NCI-H1694 treated with DMSO at 0.1 percent for 48 hours (cell line): ENCODE measurements at regions not wholly inside any gene's neighbourhood (a gene's known extent, or its start where the extent isn't known, plus 50 kb on each side); places are given as distances from the start of the nearest gene placed in this dataset.

ENCODE experiments used
- DNase-seq: peaks from one replicate; lab custom pipeline; 2025; lab: John Stamatoyannopoulos, UW

DNA sequence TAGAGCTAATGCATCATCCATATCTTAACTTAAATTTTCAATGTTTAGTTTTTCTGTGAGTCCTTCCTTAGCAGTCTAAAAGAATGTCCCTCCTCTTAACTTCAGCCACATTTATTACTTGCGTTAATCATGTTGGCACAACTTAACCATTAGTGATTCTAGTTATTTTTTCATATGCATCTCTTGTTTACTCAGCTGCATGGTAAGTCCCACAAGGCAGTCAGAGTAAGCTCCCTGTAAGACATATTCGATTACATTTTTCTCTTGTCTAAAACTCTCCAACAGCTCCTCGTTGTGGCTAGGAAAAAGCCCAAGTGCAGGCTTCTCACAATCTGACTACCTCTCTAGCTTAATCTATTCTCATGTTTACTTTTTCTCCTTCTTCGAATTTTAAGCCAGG lies 2045.3 kb upstream of the PIK3C3 start:
- no peak for DNase-seq

DNA sequence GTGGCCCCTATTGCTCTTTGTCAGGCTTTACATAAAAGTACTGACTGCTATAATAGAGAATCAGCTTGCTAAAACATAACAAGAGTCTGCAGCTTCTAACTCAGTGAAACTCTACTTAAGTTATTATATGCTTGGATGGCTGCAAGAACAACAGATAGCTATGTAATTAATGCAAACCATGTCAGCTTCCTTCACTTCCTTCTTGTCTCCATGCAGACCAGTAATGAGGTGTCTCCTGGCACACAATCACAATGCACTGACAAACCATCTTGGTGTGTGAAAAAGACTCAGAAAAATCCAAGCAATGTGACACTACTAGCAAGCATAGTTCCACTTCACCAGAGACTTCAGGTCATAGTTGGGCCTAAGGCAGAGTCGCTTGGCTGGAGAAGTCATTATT lies 2068.9 kb upstream of the PIK3C3 start:
- no peak for DNase-seq

GRCh38 chr18:39872651-39873050 lies 2082.4 kb upstream of the PIK3C3 start:
- DNase-seq, result no peak

DNA sequence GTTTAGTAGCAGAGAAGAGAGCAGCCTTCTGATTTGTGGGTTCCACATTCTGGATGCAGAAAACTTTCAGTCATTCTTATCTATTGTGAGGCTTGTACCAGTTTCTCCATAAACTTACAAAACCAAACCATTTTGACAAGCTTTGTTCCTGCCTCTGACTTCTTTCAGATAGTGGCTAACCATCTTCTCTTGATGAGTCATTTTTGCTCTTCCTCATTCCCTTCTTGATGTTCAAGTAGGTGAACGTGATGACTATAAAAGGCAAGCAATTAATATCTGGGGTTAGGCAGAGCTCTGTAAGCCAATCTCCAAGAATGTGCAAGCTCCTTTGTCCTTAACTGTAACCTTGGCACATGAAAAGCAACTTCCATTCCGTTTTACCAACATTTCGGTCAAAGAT lies 2083.1 kb upstream of the PIK3C3 start:
- DNase-seq, result no peak

DNA sequence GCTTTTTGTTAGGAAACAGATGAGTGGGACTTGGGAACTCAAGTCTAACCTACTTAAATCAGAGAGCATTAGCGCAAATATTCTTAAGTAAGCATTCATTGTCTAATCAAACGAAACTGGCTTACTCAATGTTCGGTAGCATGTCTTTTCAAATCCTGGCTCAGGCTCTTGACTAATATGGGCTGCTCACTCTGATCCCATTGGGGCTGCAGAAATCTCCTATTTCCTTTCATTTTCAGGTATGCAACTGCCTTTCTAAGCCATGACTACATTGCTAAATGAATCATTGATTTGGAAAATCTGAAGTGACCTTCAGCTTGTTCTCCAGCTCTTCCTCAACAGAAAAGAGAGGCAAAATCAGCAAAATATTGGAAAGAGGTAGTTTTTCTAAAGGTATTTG lies 2084.4 kb upstream of the PIK3C3 start:
- DNase-seq, result no peak

DNA sequence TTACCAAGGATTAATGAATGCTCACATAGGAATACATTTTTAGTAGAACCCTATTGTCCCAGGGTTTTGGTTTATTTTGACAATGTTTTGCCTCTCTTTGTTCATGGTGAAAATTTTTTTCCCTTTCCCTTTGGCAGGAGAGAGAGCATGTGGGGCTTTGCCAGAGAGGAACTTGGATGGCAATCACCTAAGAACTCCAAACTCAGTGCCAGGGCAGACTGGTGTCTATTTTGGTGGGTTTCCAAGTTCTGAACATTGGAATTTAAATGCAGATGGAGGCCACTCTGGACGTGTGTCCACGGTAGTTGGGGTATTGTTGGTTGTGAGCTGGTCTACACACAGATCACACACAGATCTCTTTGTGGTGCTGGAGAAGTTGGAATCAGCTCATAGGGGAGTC lies 2091.1 kb upstream of the PIK3C3 start:
- DNase-seq, result no peak

GRCh38 chr18:39862341-39862740 lies 2092.7 kb upstream of the PIK3C3 start:
- no peak for DNase-seq

DNA sequence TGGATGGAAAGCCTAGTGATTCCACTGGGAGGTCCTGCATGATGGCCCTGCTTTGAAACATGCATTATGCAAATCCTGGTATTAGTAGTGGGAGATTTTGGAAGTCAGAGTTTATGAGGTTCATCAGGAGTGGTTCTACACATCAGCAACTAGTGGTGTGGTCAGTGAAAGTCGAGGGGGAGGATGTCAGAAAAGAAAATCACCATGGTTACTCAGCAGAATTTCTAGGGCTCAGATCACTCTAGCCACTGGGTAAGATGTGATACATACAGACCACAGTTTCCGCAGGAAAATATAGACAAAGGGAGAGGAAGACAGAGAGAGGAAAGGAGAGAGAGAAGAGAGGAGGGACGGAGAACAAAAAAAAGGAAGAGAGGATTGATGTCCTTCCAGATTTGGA lies 2100.7 kb upstream of the PIK3C3 start:
- no peak for DNase-seq

DNA sequence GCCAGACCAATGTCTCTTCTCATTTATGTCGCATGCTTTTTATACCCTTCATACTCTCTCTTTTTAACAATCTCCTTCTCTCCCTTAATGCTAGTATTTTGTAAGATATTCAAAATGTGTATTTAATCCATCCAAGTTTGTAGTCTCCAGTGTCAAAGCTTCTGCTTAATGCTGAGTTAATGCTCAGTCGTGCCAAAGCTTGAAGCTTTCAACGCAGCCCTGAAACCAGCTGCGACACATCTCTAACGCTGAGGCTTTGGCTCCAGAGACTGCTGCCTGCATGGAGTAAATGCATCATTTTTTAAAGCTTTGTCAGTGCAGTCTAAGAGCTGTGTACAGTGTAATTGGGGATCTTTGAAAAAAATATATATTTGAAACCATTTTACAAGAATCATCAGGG lies 2108.8 kb upstream of the PIK3C3 start:
- no peak for DNase-seq

- DNase-seq, result no peak
Observed at GRCh38 chr18:39845631-39846030, 2109.4 kb upstream of the PIK3C3 start.

DNA sequence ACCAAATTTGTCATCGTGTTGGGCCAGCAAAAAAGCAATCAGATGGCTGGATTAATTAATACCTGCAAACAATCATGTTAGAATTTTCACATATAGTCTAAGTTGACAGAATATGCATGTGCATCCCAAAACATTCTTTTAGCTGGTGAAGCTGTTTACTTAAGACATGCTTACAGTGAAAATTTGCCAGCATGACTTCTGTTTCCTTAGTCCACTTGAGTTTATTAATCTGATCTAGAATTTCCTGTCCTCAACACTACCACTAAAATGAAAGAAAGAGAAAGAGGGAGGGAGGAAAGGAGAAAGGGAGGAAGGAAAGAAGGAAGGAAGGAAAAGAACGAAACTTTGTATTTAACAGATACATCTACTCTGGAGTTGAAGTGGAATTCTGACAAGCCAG lies 2109.9 kb upstream of the PIK3C3 start:
- no peak for DNase-seq

- no peak for DNase-seq
Observed at GRCh38 chr18:39843546-39843945, 2111.5 kb upstream of the PIK3C3 start.

DNA sequence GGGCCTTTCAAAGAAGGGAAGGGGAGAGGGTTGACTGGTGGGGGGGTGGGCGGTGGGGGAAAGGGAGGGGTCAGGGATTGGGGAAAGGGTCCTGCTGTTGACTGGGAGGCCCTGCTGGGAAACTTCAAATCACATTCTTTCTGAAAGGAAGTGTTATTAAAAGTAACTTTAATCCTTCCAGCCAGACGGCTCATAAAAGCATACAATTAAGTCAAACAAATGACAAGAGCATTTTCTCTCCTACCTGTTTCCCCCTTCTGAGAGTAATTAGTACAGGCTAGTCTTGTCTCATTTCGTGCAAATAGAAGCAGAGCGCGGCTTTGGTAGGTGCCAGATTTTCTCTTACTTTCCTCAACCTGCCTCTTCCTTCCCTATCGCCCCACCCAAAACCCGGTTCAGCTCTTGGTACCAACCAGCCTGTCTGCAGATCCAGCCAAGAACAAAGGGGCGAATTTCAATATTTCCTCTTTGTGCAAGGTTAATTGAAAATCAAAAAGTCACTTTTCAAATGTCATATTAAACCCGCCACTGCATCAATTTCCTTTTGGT lies 2112.6 kb upstream of the PIK3C3 start:
- no peak for DNase-seq

DNA sequence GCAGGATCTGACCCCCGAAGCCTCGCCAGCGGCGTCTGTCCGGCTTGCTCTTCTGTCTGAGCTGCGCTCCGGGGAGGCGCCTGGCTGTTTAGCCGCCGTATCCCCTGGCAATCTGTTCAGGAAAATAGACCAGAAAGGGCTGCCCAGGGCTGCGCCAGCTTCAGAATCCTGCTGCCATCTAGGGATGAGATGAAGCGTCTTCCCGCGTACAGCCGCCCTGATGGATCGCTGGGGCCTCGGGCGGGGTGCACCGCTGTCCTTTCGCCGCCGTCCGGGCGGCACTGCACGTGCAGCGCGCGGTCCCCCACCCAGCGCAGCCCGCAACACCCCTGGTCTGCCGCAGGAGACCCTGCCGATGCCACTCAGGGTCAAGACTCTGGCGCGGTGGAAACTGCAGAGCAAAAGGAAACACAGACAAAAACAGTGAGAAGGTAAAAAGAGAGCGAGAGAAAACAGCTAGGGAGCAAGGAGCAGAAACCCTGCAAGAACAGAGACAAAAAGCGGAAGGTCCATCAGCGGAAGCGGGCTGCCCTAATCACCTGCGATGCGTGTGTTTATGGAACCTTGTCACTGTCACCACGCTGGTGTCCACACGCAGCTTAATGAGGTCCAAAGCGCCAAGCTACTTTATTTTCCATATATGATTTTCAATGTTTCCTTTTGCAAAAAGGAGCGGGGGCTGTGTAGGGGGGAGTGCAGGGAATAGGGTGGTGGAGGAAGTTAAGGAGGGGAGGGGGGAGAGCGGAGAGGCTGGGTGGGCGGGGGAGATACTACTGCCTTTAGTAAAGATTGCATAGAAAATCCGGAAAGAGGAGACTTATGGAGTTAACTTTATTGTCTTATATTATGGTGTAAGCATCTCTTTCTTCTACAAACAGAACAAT lies 2113.3 kb upstream of the PIK3C3 start:
- peak; percentile 55 for DNase-seq

DNA sequence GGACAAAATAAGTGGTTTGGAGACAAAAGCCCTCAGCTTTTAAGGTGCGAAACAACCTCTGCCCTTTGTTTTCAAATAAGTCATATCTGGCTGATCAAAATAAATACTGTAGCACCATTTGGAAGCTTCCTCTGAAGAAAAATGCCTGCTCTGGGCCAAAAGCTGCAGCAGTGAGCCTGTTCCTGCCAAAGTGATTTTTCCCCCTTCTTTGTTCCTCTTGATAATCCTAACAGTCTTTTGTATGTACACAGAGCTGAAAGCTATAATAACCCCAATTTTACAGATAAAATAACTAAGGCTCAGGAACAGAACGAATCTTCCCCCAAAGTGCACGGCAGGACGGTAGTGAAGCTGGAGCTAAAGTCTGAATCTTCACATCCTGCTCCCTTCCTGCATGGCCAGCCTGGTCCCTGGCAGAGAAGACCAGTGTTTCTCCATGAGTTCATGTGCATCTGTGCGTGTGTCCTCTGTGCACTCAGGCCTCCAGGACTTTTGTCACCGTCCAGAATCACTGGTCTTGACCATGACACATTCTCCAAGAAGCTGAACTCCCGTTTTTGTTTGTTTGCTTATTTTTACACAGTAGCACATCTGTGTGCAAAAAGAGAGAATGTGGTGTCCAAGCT lies 2114.1 kb upstream of the PIK3C3 start:
- no peak for DNase-seq

- no peak for DNase-seq
Observed at GRCh38 chr18:39840406-39840805, 2114.6 kb upstream of the PIK3C3 start.

DNA sequence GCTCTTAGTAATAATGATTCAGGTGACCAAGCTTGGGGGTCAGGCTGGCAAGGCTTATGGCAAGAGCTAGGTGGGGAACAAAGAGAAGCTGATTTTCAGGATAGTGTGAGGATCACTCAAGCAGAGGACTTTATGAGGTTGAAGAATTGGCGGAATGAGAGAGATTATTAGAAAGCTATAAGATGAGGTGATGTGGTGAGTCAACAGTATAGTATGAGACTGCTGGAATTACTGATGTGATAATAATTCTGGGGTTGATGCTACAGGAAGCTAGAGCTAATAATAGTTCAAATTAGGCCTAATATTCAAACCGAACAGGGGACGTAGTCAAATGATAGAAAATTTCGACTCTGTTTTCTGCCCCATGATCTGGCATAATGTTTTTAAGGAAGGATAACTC lies 2115.3 kb upstream of the PIK3C3 start:
- DNase-seq, result no peak

DNA sequence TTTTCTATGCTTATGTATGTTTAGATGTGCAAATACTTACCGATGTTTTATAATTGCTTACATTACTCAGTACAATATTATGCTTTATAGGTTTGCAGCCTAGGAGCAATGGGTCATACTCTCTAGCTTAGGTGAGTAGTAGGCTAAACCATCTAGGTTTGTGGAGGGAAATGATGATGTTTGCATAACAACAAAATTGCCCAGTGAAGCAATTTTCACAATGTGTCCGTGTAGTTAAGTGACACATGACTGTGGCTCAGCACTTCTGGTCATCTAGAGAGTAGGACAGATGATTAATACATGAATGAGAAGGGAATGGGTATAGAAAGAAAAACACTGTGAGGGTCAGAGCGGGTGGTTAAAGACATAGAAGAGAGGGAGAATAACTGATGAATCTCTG lies 2116.2 kb upstream of the PIK3C3 start:
- no peak for DNase-seq

GRCh38 chr18:39835303-39836030 lies 2119.6 kb upstream of the PIK3C3 start:
- DNase-seq, result no peak

GRCh38 chr18:39834636-39835035 lies 2120.4 kb upstream of the PIK3C3 start:
- no peak for DNase-seq

DNA sequence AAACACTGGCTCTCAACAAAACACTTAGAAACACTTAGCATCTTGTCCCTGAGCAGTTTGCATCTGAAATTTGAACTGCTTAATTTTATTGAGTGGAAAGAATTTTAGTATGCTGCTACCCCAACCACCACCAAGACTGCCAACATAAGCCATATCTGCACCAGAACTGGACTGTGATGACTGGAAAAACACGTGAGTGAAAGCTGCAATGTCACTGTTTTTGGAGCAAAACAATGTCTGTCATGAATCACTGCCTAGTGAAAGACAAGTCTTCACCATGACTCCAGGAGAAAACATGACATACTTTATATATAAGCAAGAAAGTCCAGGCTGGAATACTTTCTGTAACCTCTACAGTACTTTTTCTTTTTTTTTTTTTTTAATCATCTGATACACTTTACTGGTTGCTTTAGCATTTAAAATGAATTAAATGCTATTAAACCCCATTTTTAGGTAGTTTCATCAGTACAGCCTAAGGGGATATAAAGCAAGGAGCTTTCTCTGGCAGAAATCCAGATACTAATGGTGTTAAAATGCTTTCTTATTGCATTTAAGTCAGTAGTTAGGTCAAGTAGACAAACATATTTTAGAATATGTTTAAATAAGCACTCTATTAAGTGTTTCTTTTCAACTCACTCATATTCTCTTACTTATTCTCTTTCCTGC lies 2129.4 kb upstream of the PIK3C3 start:
- no peak for DNase-seq

- no peak for DNase-seq
Observed at GRCh38 chr18:39806525-39806924, 2148.5 kb upstream of the PIK3C3 start.
